ENCODE measurements at regions not wholly inside any gene's neighbourhood (a gene's known extent, or its start where the extent isn't known, plus 50 kb on each side); places are given as distances from the start of the nearest gene placed in this dataset.

GRCh38 chr13:75963302-75963701 is 327.2 kb downstream of the LMO7 start:
- no peak for DNase-seq

- no peak for DNase-seq
Observed at GRCh38 chr13:75961911-75962310, 325.8 kb downstream of the LMO7 start.

- DNase-seq: no peak
Observed at GRCh38 chr13:75960538-75960994, 324.4 kb downstream of the LMO7 start.

DNA sequence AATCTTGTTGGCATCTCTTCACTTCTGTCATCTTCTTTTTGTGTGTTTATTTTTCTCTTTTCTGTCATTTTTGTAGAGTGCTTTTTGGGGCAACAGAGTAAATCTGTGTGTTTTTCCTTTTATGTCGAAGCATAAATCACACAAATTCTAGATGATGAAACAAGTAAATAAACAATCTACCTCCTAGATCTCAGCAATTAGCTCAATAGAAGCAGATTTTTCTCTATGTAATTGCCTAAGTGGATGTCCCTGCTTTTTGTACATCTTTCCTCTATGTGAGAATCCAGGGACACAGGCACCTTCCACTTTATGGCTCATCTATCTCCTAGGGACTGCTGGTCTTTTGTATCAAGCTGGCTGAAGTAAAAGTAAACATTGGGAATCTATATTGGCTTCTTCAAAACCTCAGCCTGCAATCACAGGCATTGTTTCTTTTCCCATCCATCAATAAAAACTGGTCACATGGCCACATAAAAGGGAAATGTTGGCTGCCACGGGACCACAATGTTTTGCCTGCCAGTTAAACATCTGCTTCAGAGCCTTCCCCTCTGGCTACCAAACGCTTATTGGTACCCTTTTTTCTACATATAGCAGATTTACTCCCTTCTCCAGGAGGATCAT is 323.8 kb downstream of the LMO7 start:
- peak; percentile 8 to 29 for DNase-seq

DNA sequence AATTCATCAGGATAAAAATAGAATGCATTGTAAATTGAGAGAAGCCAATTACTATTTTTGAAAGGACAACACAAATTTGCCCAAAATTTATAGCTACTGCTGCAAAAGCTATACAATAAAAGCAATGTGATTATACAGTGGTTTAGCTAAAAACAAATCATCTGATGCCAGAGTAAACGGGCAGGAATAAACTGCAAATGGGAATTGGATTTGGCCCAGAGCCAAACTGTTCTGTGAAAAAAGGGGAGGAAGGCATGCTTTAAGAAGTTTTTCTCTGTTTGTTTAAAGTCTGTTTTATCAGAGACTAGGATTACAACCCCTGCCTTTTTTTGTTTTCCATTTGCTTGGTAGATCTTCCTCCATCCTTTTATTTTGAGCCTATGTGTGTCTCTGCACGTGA is 317.5 kb downstream of the LMO7 start:
- peak in 1 of 2 experiments; percentile 2 for DNase-seq

- DNase-seq: no peak
Observed at GRCh38 chr13:75947448-75947847, 311.3 kb downstream of the LMO7 start.

GRCh38 chr13:75946536-75947284 is 310.6 kb downstream of the LMO7 start:
- DNase-seq: no peak

DNA sequence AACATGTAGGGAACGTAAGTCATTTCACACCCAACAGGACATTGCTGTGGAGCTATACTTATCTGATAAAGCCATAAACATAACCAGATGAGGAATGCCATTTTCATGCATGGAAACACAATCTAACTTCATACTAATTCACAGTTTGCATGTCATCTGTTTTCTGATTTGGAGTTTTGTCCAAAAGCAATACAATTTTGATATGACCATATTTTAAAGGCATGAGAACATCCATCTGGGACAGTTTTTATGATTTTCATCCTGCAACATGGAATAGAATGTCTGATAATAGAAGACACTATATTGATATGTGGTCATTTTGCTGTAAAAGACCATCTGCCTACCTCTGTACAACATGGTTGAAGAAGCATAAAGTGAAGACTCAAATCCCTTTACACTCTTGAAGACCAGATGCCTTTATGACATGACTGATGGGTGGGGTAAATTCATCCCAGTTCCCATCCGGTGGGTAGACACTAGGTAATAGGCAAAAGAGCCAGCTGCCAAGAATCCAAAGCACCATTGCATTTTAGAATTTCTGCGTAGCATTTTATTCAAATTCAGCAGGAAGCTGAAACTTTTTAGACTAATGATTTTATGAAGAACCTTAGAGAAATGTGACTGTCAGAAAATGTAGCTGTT is 309.8 kb downstream of the LMO7 start:
- no peak for DNase-seq

DNA sequence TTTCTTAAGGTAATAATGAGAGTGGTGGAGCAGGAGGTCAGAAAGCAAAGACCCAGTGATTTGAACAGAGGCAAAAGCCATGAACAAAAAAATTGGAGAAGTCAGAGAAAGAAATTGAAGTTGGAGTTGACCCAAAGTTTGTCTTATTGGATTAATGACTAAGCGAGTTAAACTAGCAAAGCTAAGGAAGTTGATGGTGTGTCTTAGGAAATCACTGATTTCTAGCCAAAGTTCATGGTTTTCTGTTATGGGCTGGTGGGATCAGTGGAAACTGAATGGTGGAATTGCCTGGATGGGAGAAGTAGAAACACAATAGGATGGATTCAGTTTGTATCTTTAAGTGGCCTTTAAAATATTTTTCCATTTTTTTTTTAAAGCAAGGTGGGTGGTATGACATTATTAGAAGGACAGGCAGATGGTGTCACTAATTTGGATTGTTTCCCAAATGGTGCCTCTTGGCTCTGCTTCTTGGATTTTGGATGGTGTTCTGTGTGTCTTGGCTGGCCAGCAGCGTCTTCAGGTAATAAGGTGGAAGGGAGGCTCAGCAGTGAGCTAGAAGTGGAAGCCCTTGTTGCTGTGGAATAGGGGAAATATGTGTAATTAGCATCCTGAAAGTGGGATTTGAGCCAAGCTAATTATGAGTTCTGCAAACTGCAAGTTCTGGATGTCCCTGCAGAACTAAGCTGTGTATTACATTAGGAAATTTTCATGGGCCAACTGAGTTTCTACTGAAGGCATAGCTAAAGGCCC is 302.9 kb downstream of the LMO7 start:
- DNase-seq: no peak

DNA sequence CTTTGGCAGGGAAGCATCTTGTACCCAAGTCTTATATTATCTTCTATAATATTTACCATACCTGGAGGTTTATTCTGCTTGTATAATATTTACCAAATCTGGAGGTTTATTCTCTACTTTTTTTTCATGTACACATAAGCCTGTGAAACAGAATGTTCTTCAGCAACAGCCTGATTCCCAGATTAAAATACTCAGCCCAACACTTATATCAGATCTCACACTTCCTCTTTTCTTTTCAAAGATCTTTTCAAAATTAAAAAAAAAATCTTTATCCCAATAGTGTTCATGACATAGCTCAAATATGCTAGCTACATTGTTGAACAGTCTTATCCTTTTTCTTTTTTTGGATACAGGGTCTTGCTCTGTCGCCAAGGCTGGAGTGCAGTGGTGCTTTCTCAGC is 300.7 kb downstream of the LMO7 start:
- no peak for DNase-seq

DNA sequence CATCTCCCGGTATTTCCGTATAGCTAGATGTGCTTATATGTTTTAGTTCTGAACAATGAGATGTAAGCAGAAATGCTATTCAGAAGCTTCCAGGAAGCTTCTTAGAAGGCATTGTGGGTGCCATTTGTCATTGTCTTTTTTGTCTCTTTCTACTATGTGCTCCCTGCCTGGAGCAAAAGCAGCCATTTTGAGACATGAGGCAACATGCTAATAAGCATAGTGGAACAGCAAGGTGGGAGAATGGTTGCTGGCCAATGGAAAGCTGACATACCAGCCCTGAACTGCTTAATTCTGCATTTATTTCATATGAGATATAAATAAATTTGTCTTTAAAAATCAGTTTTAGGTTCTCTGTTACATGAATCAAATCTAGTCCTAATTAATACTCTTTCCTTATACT is 299.7 kb downstream of the LMO7 start:
- no peak for DNase-seq

GRCh38 chr13:75934889-75935288 is 298.8 kb downstream of the LMO7 start:
- no peak for DNase-seq

GRCh38 chr13:75932636-75933035 is 296.5 kb downstream of the LMO7 start:
- no peak for DNase-seq

- DNase-seq: no peak
Observed at GRCh38 chr13:75931116-75931515, 295.0 kb downstream of the LMO7 start.

- no peak for DNase-seq
Observed at GRCh38 chr13:75929076-75929475, 292.9 kb downstream of the LMO7 start.

DNA sequence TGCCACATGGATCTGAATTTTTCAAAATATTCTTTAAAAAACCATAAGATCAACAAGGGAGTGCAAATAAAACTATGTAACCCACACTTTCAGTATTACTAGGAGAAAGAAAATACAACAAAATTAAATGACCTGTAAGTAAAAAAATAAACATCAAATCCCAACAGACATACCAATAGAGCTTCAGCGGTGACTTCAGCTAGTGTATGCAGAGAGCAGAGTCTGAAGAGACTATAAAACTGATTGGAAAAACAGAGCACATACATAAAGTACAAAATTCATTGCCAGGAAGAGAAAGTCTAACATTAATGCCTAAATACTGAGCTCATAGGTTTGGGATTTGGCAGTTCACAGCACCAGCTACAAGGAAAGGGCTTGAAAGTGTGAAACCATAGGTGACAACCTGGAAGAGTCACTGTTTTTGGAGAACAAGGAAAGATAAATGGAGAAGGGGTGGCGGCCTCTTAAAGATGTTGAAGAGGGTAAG is 291.1 kb downstream of the LMO7 start:
- DNase-seq: no peak

DNA sequence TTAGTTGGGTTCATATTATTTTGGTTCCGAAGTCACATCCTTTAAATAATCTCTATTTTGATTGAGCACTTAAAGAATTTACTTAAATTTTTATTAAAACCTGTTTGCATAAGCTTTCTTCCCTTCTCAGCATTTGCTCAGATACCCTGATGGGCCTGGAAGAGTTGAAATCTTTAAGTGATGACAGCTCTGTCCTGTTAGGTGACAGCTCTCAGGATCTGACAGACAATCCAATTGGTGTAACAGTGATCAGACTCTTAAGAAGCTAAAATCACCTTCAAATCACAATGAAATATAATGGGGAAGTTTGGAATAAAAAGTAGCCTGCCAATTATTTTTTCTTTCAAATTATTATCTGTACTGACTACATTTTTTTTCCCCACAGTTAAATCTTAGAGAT is 284.4 kb downstream of the LMO7 start:
- DNase-seq: no peak

- DNase-seq: no peak
Observed at GRCh38 chr13:75919660-75920199, 283.6 kb downstream of the LMO7 start.

DNA sequence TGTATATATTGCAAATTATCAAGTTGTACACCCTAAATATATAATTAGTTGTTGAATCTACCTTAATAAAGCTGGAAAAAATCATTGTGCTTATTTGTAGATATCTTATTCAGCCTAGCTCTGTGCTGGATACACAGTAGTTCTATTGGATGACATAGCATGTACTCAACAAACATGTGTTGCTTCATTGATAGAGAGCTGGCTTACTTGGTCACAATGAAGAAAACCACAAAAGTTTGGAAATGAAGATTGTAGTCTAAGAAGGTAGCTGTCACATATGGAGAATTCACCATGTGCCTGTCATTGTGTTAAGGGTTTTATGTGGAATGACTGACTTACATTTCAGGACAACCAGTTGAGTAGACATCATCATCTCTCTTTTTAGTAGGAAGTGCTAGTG is 278.9 kb downstream of the LMO7 start:
- DNase-seq: no peak

DNA sequence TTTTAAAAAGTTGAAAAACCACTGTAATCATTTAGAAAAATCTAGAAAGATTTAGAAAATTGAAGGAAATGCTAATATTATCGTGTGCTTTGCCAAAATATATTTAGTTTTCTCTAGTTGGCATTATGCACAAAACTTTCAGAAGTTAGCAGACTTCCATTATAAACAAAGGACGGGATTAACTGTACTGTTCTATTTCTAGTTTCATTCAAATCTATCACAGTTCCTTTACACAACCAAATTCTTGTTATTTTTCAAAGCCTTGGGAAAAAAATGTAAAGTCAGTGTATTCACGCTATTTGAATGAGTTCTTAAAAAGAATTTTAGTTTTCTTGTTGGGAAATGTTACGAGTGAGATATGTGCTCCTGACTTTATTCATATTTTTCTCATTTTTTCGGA is 277.8 kb downstream of the LMO7 start:
- DNase-seq: no peak

- DNase-seq: no peak
Observed at GRCh38 chr13:75910591-75910990, 274.5 kb downstream of the LMO7 start.
